Vagina (tissue), 2 donors: ENCODE measurements at regions not wholly inside any gene's neighbourhood (a gene's known extent, or its start where the extent isn't known, plus 50 kb on each side); places are given as distances from the start of the nearest gene placed in this dataset.
"Not testable (repeated sequence)": the region's sequence is repeated elsewhere in the genome, so short reads cannot be mapped to it uniquely, and the experiment has no call there.

Experiments used
- DNase-seq, 2 donors: peaks; one replicate each; pipeline ENCODE4 v3.0.0-alpha.2; 2017; ENCODE audit errors: extremely low spot score in 2 of 2
- H3K27ac ChIP-seq: fragments of 200-600 bp; sonication (generic); one replicate; pipeline ENCODE4 v1.5.1; 2019
- H3K27me3 ChIP-seq: fragments of 200-600 bp; sonication (generic); one replicate; pipeline ENCODE4 v1.5.1; 2019
- H3K36me3 ChIP-seq, 2 donors: fragments of 200-600 bp; sonication (generic); one replicate each; pipeline ENCODE4 v1.5.1; 2017 to 2019
- H3K4me1 ChIP-seq: fragments of 200-600 bp; sonication (generic); one replicate; pipeline ENCODE4 v1.5.1; 2019
- H3K4me3 ChIP-seq, 2 donors: fragments of 200-600 bp; sonication (generic); 1 replicate in 1 of 2; 2 replicates in 1 of 2; pipeline ENCODE4 v1.5.1; 2016 to 2019
- H3K9me3 ChIP-seq: fragments of 200-600 bp; sonication (generic); one replicate; pipeline ENCODE4 v1.5.1; 2019
- CTCF ChIP-seq, 3 experiments: fragments of 450-650 bp in 2 of 3; fragments of 200-600 bp in 1 of 3; sonication (generic) in 1 of 3; IDR thresholded peaks; one replicate each; pipeline ENCODE4 v1.5.1; 2017 to 2019; ENCODE audit warnings: antibody characterized with exemption in 3 of 3, mild to moderate bottlenecking in 2 of 3, moderate library complexity in 2 of 3
- POLR2A ChIP-seq, 2 donors: fragments of 450-650 bp; IDR thresholded peaks; one replicate each; pipeline ENCODE4 v1.6.1; 2017; ENCODE audit warnings: antibody characterized with exemption in 2 of 2, mild to moderate bottlenecking in 2 of 2, moderate library complexity in 2 of 2
- POLR2AphosphoS5 ChIP-seq, 2 donors: sonication (generic); formaldehyde crosslinking; IDR thresholded peaks; one replicate each; pipeline ENCODE4 v1.9.0; 2017; ENCODE audit warnings: antibody characterized with exemption in 2 of 2, mild to moderate bottlenecking in 2 of 2, low read depth in 1 of 2; ENCODE audit not compliant: insufficient read depth in 1 of 2
- intact Hi-C: fragments of 100-400 bp; cut with DNase I; formaldehyde crosslinking; loops from one replicate; pipeline ENCODE4 v1.15.1; 2023

GRCh38 chr5:57715296-57715695, 232.7 kb upstream of the ACTBL2 start:
- no peak overlapping the region for H3K4me3 ChIP-seq
- H3K27ac ChIP-seq: no peak overlapping the region
- no peaks in the 10 kb centered on the region for H3K36me3 ChIP-seq
- intact Hi-C loops: no loop called here
- no peak for DNase-seq
- no peak for TF ChIP-seq CTCF (IDR thresholded peaks at IDR 0.05)
- no peak for TF ChIP-seq POLR2AphosphoS5 (IDR thresholded peaks at IDR 0.05; ENCODE audit: insufficient read depth in 1 of 2, low read depth in 1 of 2)
- TF ChIP-seq POLR2A (IDR thresholded peaks at IDR 0.05): no peak
- H3K4me1 ChIP-seq: no peaks in the 10 kb centered on the region
- H3K27me3 ChIP-seq: no peaks in the 10 kb centered on the region
- no peaks in the 10 kb centered on the region for H3K9me3 ChIP-seq

DNA sequence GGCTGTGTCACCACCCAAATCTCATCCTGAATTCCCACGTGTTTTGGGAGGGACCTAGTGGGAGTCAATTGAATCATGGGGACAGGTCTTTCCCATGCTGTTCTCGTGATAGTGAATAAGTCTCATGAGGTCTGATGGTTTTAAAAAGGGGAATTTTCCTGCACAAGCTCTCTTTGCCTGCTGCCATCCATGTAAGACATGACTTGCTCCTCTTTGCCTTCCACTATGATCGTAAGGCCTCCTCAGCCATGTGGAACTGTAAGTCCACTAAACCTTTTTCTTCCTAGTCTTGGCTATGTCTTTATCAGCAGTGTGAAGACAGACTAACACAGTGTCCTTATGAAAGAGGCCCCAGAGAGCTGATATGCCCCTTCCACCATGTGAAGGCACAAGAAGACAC, 230.9 kb upstream of the ACTBL2 start:
- H3K9me3 ChIP-seq: not testable (repeated sequence)

DNA sequence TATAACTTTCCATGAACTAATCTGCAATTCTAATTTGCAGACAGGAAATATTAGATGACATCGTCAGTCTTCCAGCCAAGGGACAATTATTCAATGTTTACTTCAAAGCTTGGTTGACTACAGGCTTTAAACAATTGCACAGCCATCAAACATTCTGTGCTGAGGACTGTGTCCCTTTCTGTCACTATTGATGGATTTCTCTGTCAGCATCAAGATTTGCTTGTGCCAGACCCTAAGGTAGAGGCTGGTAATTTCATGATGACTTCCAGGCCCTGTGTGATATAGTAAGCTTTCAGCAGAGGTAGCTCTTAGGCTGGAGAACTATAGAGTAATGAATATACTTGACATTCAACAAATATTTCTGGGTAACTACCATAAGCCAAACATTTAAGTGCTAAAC, 229.3 kb upstream of the ACTBL2 start:
- no peak for TF ChIP-seq POLR2A (IDR thresholded peaks at IDR 0.05)
- no peak for TF ChIP-seq POLR2AphosphoS5 (IDR thresholded peaks at IDR 0.05; ENCODE audit: insufficient read depth in 1 of 2, low read depth in 1 of 2)
- no peak for TF ChIP-seq CTCF (IDR thresholded peaks at IDR 0.05)
- no peak for DNase-seq
- H3K36me3 ChIP-seq: no peaks in the 10 kb centered on the region
- no peaks in the 10 kb centered on the region for H3K27me3 ChIP-seq
- no peaks in the 10 kb centered on the region for H3K4me1 ChIP-seq
- H3K9me3 ChIP-seq: no peaks in the 10 kb centered on the region
- intact Hi-C loops: no loop called here
- no peak overlapping the region for H3K4me3 ChIP-seq
- no peak overlapping the region for H3K27ac ChIP-seq

More for the DNA sequence above, 230.9 kb upstream of the ACTBL2 start:
- DNase-seq, H3K4me3 ChIP-seq, H3K27me3 ChIP-seq, H3K27ac ChIP-seq, intact Hi-C loops, H3K4me1 ChIP-seq, H3K36me3 ChIP-seq: not testable (repeated sequence)

DNA sequence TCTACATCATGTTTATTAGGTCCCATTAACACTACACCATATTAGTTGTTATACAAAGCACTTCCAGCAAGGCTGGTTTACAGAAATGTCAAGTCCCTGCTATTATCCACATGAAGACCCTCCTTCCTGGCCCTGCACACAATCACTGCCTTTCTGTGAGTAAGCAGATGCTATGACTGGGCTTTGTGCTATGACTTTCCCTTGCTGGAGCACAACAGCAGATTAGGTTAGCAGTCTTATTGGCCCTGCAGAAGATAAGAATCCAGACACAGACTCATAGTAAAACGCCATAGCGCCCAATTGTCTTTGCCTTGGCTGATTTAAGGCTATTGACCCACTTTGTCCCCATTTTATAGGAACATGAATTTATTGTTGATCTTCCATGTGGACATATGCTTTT, 228.9 kb upstream of the ACTBL2 start:
- H3K27me3 ChIP-seq: no peaks in the 10 kb centered on the region
- DNase-seq: no peak
- TF ChIP-seq POLR2A (IDR thresholded peaks at IDR 0.05): no peak
- no peak for TF ChIP-seq POLR2AphosphoS5 (IDR thresholded peaks at IDR 0.05; ENCODE audit: insufficient read depth in 1 of 2, low read depth in 1 of 2)
- TF ChIP-seq CTCF (IDR thresholded peaks at IDR 0.05): no peak
- no peaks in the 10 kb centered on the region for H3K9me3 ChIP-seq
- H3K36me3 ChIP-seq: no peaks in the 10 kb centered on the region
- intact Hi-C loops: no loop called here
- H3K4me1 ChIP-seq: no peaks in the 10 kb centered on the region
- H3K4me3 ChIP-seq: no peak overlapping the region
- H3K27ac ChIP-seq: no peak overlapping the region

- Histone ChIP-seq H3K4me3 (no peak overlapping the region), H3K27me3 (no peaks in the 10 kb centered on the region), H3K4me1 (no peaks in the 10 kb centered on the region), H3K36me3 (no peaks in the 10 kb centered on the region), H3K27ac (no peak overlapping the region), H3K9me3 (no peaks in the 10 kb centered on the region)
- intact Hi-C loops: no loop called here
- no peak for TF ChIP-seq POLR2A (IDR thresholded peaks at IDR 0.05)
- TF ChIP-seq CTCF (IDR thresholded peaks at IDR 0.05): no peak
- TF ChIP-seq POLR2AphosphoS5 (IDR thresholded peaks at IDR 0.05; ENCODE audit: insufficient read depth in 1 of 2, low read depth in 1 of 2): no peak
- no peak for DNase-seq
These were observed 227.5 kb upstream of the ACTBL2 start for GRCh38 chr5:57710126-57710525.

GRCh38 chr5:57705769-57706168, 223.2 kb upstream of the ACTBL2 start:
- Histone ChIP-seq H3K9me3 (no peaks in the 10 kb centered on the region), H3K27ac (no peak overlapping the region), H3K4me1 (no peaks in the 10 kb centered on the region), H3K4me3 (no peak overlapping the region), H3K36me3 (no peaks in the 10 kb centered on the region), H3K27me3 (no peaks in the 10 kb centered on the region)
- no peak for DNase-seq
- TF ChIP-seq POLR2A (IDR thresholded peaks at IDR 0.05): no peak
- no peak for TF ChIP-seq CTCF (IDR thresholded peaks at IDR 0.05)
- TF ChIP-seq POLR2AphosphoS5 (IDR thresholded peaks at IDR 0.05; ENCODE audit: insufficient read depth in 1 of 2, low read depth in 1 of 2): no peak
- intact Hi-C loops: no loop called here
